Astrocyte of the hippocampus (primary cell): ENCODE measurements at regions not wholly inside any gene's neighbourhood (a gene's known extent, or its start where the extent isn't known, plus 50 kb on each side); places are given as distances from the start of the nearest gene placed in this dataset.
A peak's percentile ranks its signal among the peaks of the same experiment; 100 is the strongest.

Experiments used
- DNase-seq: peaks from one replicate; pipeline ENCODE4 v3.0.0; 2011; ENCODE audit warnings: low read depth, low spot score

- DNase-seq = no peak
Measured at GRCh38 chr6:139768196-139768595, 393.7 kb upstream of the CITED2 start.

- DNase-seq = no peak
Measured at GRCh38 chr6:139766796-139767195, 392.3 kb upstream of the CITED2 start.

- peak; percentile 31 for DNase-seq
Measured at GRCh38 chr6:139765825-139766285, 391.4 kb upstream of the CITED2 start.

GRCh38 chr6:139764498-139764986 is 390.1 kb upstream of the CITED2 start:
- DNase-seq = peak; percentile 87

GRCh38 chr6:139763468-139764210 is 389.2 kb upstream of the CITED2 start:
- DNase-seq = no peak

- no peak for DNase-seq
Measured at GRCh38 chr6:139762587-139763031, 388.2 kb upstream of the CITED2 start.

GRCh38 chr6:139760128-139760527 is 385.7 kb upstream of the CITED2 start:
- DNase-seq = no peak

GRCh38 chr6:139759086-139759485 is 384.6 kb upstream of the CITED2 start:
- no peak for DNase-seq

- no peak for DNase-seq
Measured at GRCh38 chr6:139758209-139758611, 383.8 kb upstream of the CITED2 start.

GRCh38 chr6:139757784-139758183 is 383.3 kb upstream of the CITED2 start:
- peak; percentile 24 for DNase-seq

- DNase-seq = no peak
Measured at GRCh38 chr6:139756381-139756780, 381.9 kb upstream of the CITED2 start.

GRCh38 chr6:139754898-139755775 is 380.7 kb upstream of the CITED2 start:
- DNase-seq = no peak

GRCh38 chr6:139753198-139753861 is 378.9 kb upstream of the CITED2 start:
- DNase-seq = peak; percentile 84

GRCh38 chr6:139752086-139752485 is 377.6 kb upstream of the CITED2 start:
- DNase-seq = no peak

- no peak for DNase-seq
Measured at GRCh38 chr6:139751179-139751578, 376.7 kb upstream of the CITED2 start.

- no peak for DNase-seq
Measured at GRCh38 chr6:139748353-139749146, 374.1 kb upstream of the CITED2 start.

GRCh38 chr6:139747154-139747553 is 372.7 kb upstream of the CITED2 start:
- DNase-seq = no peak

GRCh38 chr6:139744891-139745290 is 370.4 kb upstream of the CITED2 start:
- DNase-seq = no peak

- peak; percentile 86 for DNase-seq
Measured at GRCh38 chr6:139743664-139744437, 369.4 kb upstream of the CITED2 start.

GRCh38 chr6:139742671-139743070 is 368.2 kb upstream of the CITED2 start:
- DNase-seq = no peak
